Fibroblast of skin of left quadriceps (primary cell): ENCODE measurements at regions not wholly inside any gene's neighbourhood (a gene's known extent, or its start where the extent isn't known, plus 50 kb on each side); places are given as distances from the start of the nearest gene placed in this dataset.
A peak's percentile ranks its signal among the peaks of the same experiment; 100 is the strongest.
"Not testable (repeated sequence)": the region's sequence is repeated elsewhere in the genome, so short reads cannot be mapped to it uniquely, and the experiment has no call there.

Experiments used
- DNase-seq, 2 experiments: peaks; one replicate each; pipeline ENCODE4 v3.0.0-alpha.2; 2013; ENCODE audit warnings: low read depth in 2 of 2

GRCh38 chr7:142501434-142501833, 243.6 kb upstream of the PRSS58 start:
- no peak for DNase-seq

- DNase-seq = no peak
Measured at GRCh38 chr7:142500366-142500765, 242.5 kb upstream of the PRSS58 start.

GRCh38 chr7:142499635-142500034, 241.8 kb upstream of the PRSS58 start:
- no peak for DNase-seq

- no peak for DNase-seq
Measured at GRCh38 chr7:142498364-142498763, 240.5 kb upstream of the PRSS58 start.

- DNase-seq = peak in 1 of 2 experiments; percentile 27
Measured at GRCh38 chr7:142496545-142496991, 238.7 kb upstream of the PRSS58 start.

- not testable (repeated sequence) for DNase-seq
Measured at GRCh38 chr7:142495879-142496278, 238.0 kb upstream of the PRSS58 start.

GRCh38 chr7:142495301-142495700, 237.4 kb upstream of the PRSS58 start:
- not testable (repeated sequence) for DNase-seq

- DNase-seq = no peak
Measured at GRCh38 chr7:142494021-142494420, 236.2 kb upstream of the PRSS58 start.

- DNase-seq = no peak
Measured at GRCh38 chr7:142488842-142489241, 231.0 kb upstream of the PRSS58 start.

- DNase-seq = no peak
Measured at GRCh38 chr7:142488036-142488633, 230.3 kb upstream of the PRSS58 start.

GRCh38 chr7:142487565-142487964, 229.7 kb upstream of the PRSS58 start:
- not testable (repeated sequence) for DNase-seq

GRCh38 chr7:142487124-142487523, 229.3 kb upstream of the PRSS58 start:
- no peak for DNase-seq

GRCh38 chr7:142485617-142486226, 227.9 kb upstream of the PRSS58 start:
- DNase-seq = no peak

- DNase-seq = no peak
Measured at GRCh38 chr7:142483659-142484317, 225.9 kb upstream of the PRSS58 start.

- peak in 1 of 2 experiments; percentile 23 for DNase-seq
Measured at GRCh38 chr7:142482891-142483658, 225.2 kb upstream of the PRSS58 start.

- DNase-seq = no peak
Measured at GRCh38 chr7:142481548-142481947, 223.7 kb upstream of the PRSS58 start.

- DNase-seq = peak; percentile 46 to 51
Measured at GRCh38 chr7:142478479-142479220, 220.8 kb upstream of the PRSS58 start.

- DNase-seq = not testable (repeated sequence)
Measured at GRCh38 chr7:142477801-142478200, 219.9 kb upstream of the PRSS58 start.

GRCh38 chr7:142477079-142477651, 219.3 kb upstream of the PRSS58 start:
- DNase-seq = peak; percentile 27 to 34

GRCh38 chr7:142476077-142476476, 218.2 kb upstream of the PRSS58 start:
- DNase-seq = no peak

- DNase-seq = no peak
Measured at GRCh38 chr7:142471820-142472219, 214.0 kb upstream of the PRSS58 start.
